GM12873 (cell line): ENCODE measurements at regions not wholly inside any gene's neighbourhood (a gene's known extent, or its start where the extent isn't known, plus 50 kb on each side); places are given as distances from the start of the nearest gene placed in this dataset.

Experiments used
- CTCF ChIP-seq: IDR thresholded peaks from 2 replicates; pipeline ENCODE4 v1.5.1; 2012; ENCODE audit warnings: low read depth, mild to moderate bottlenecking, moderate library complexity, low read length, control low read depth; ENCODE audit not compliant: insufficient read depth; ENCODE audit errors: missing control alignments

DNA sequence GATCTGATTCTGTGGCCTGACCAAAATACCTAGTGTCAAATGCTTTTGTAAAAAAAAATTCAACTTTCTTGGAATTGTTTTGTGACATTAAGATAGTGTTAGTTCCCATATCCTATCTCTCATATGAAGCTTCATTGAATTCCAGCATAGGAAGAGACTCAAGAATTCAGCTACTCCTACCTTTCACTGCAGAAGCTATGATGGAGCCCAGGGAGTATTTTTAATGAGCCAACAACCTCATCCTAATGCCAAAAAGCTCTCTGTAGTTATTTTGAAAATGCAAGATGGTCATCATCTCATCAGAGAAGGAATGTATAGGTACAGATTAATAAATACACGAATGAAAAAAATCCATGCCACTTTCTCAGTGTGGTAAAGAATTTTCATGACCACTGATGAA is 431.2 kb upstream of the SGCG start:
- TF ChIP-seq CTCF: no peak

- TF ChIP-seq CTCF: no peak
These were observed 423.2 kb upstream of the SGCG start for GRCh38 chr13:22757530-22758120.

- no peak for TF ChIP-seq CTCF
These were observed 422.5 kb upstream of the SGCG start for GRCh38 chr13:22758245-22758644.

DNA sequence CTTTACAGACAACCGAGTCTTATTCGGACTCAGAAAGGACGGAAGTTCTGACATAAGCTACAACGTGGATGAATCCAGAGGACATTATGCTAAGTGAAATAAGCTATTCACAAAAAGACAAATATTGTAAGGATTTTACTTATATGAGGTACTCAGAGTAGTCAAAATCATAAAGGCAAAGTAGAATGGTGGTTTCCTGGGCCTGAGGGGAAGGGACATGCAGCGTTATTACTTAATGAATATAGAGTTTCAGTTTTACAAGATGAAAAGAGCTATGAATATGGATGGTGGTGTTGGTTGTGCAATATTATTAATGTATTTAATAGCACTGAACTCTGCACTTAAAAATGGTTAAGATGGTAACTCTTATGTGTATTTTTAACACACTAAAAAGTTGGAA is 419.1 kb upstream of the SGCG start:
- TF ChIP-seq CTCF: no peak

DNA sequence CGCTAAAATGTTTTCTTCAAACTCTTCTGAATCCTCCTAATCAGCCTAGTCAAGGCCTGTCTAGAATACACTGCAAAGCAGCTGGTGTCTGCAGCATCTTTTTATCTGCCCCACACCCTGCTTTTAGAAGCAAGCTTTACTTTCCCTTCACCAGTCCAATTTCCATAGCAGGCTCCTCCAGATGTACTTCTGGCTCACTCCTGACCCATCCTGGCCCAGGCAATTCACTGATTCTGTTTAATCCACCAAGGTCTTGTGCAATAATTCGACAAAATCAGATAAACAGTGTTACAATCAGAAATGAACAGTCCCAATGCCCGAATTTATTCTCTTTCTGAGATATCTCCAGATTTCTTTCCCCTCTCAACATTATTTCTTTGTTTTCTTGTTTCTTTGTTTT is 415.2 kb upstream of the SGCG start:
- TF ChIP-seq CTCF: no peak

GRCh38 chr13:22770891-22771290 is 409.9 kb upstream of the SGCG start:
- TF ChIP-seq CTCF: no peak

DNA sequence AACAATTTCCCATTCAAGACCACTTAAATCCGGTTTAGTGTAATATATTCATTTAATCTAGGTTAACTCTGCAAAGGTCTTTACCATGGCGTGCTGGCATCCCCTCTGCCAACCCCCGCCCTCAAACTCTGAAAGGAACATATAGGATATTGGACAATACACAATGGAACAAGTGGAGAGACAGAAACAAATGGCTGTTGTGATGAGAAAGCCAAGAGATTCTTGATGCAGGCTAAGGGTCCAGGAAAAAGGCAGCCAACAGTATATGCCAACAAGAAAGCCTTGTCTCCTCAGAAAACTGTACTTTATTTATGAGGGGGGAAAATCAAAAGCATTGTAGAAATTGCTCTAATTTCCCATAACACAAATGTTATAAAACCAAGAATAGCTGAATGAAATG is 407.3 kb upstream of the SGCG start:
- no peak for TF ChIP-seq CTCF
